Endothelial cell (in vitro differentiated cells): ENCODE measurements at regions not wholly inside any gene's neighbourhood (a gene's known extent, or its start where the extent isn't known, plus 50 kb on each side); places are given as distances from the start of the nearest gene placed in this dataset.

Experiments
- DNase-seq: peaks from one replicate; pipeline ENCODE4 v3.0.0; 2021; ENCODE audit warnings: low spot score
- H3K27ac Mint-ChIP-seq: one replicate; pipeline ENCODE4 v1.8.0; 2021; ENCODE audit warnings: mixed read lengths, inconsistent platforms; ENCODE audit not compliant: unreplicated experiment
- H3K27me3 Mint-ChIP-seq: one replicate; pipeline ENCODE4 v1.8.0; 2021; ENCODE audit warnings: mild to moderate bottlenecking, moderate library complexity, mixed read lengths, inconsistent platforms; ENCODE audit not compliant: unreplicated experiment
- H3K36me3 Mint-ChIP-seq: one replicate; pipeline ENCODE4 v1.8.0; 2021; ENCODE audit warnings: mild to moderate bottlenecking, low read depth, mixed read lengths, inconsistent platforms; ENCODE audit not compliant: unreplicated experiment
- H3K4me1 Mint-ChIP-seq: one replicate; pipeline ENCODE4 v1.8.0; 2021; ENCODE audit warnings: mild to moderate bottlenecking, mixed read lengths, inconsistent platforms; ENCODE audit not compliant: unreplicated experiment
- H3K4me3 Mint-ChIP-seq: one replicate; pipeline ENCODE4 v1.8.0; 2021; ENCODE audit warnings: mild to moderate bottlenecking, mixed read lengths, inconsistent platforms; ENCODE audit not compliant: unreplicated experiment
- H3K9me3 Mint-ChIP-seq: one replicate; pipeline ENCODE4 v1.8.0; 2021; ENCODE audit warnings: mixed read lengths, inconsistent platforms; ENCODE audit not compliant: unreplicated experiment
- TF ChIP-seq, protein P1 (sequence below): fragments of 200-600 bp; sonication (generic); IDR thresholded peaks from one replicate; pipeline ENCODE4 v1.5.0; 2021; ENCODE audit warnings: antibody characterized with exemption; ENCODE audit not compliant: unreplicated experiment

DNA sequence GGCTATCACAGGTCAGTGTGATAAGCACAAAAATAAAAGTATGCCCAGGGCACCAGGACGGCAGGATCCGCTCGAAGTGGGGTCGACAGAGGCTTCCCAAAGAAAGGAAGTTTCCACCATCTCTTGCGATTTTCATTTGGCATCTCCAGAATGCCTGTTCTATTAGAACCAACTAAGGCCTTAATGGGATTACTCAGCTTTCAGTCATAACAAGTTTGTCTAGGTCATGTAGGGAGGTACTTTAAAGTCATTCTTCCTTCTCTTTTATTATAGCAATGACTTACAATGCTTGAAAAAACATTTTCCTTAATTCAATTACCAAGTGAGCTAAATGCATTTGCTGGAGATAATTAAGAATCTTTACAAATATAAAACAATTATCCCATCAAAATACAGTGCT is 83.6 kb upstream of the DIO3 start:
- Mint-ChIP-seq H3K27me3 (peaks cover 4% of the 10 kb centered on the region), H3K4me1 (no peaks in the 10 kb centered on the region), H3K36me3 (no peaks in the 10 kb centered on the region), H3K4me3 (no peak overlapping the region), H3K27ac (no peak overlapping the region), H3K9me3 (no peaks in the 10 kb centered on the region)
- no peak for DNase-seq
- TF ChIP-seq, protein P1, sequence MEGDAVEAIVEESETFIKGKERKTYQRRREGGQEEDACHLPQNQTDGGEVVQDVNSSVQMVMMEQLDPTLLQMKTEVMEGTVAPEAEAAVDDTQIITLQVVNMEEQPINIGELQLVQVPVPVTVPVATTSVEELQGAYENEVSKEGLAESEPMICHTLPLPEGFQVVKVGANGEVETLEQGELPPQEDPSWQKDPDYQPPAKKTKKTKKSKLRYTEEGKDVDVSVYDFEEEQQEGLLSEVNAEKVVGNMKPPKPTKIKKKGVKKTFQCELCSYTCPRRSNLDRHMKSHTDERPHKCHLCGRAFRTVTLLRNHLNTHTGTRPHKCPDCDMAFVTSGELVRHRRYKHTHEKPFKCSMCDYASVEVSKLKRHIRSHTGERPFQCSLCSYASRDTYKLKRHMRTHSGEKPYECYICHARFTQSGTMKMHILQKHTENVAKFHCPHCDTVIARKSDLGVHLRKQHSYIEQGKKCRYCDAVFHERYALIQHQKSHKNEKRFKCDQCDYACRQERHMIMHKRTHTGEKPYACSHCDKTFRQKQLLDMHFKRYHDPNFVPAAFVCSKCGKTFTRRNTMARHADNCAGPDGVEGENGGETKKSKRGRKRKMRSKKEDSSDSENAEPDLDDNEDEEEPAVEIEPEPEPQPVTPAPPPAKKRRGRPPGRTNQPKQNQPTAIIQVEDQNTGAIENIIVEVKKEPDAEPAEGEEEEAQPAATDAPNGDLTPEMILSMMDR = no peak

DNA sequence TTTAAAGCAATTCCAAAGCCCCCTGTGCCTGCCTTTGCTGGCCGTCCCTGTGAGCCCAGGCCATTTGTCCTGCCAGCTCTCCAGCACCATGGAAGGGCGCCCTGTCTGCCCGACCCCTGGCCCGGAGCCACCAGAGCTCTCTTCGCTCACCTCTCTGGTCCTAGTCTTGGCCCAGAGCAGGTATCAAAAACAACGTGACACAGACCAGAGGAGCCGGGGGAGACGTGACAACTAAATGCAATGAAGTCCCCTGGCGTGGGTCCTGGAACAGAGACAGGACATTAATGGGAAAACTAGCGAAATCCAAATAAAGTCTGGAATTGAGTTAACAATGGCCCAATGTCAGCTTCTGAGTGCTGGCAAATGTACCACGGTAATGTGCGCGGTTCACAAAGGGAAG is 83.2 kb upstream of the DIO3 start:
- no peaks in the 10 kb centered on the region for H3K4me1 Mint-ChIP-seq
- H3K27ac Mint-ChIP-seq = no peak overlapping the region
- peaks cover 4% of the 10 kb centered on the region for H3K27me3 Mint-ChIP-seq
- H3K36me3 Mint-ChIP-seq = no peaks in the 10 kb centered on the region
- TF ChIP-seq, protein P1 = no peak
- H3K4me3 Mint-ChIP-seq = no peak overlapping the region
- no peaks in the 10 kb centered on the region for H3K9me3 Mint-ChIP-seq
- DNase-seq = no peak

DNA sequence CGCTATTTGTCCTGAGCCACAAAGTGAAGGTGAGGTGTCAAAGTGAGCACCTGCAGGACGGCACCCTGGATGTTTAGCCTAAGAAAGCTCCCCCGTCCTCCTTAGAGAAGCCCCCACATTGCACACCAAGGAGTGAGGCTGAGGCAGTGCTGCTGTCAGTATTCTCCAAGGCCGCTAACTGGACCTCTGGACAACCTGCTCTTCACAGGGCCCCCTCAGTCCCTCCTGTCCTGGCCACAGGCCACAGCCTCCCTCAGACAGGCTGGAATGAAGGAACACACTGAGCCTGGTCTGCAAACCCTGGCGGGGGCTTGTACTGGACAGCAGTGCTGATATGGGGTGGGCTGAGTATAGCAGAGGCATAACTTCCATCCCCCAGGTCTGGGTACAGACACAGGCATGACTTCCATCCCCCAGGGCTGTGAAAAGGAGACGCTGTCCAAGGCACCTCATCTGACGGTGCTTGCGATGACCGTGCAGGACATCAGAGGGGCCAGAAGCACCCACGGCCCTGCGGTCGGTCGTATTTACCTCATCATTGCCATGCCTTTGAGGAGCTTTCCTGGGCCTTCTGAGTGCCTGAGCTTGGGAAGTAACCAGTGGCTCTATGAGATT is 82.4 kb upstream of the DIO3 start:
- Mint-ChIP-seq H3K9me3 (no peaks in the 10 kb centered on the region), H3K4me1 (no peaks in the 10 kb centered on the region), H3K27me3 (peaks cover 4% of the 10 kb centered on the region), H3K36me3 (no peaks in the 10 kb centered on the region), H3K4me3 (no peak overlapping the region), H3K27ac (no peak overlapping the region)
- TF ChIP-seq, protein P1 = no peak
- DNase-seq = no peak

DNA sequence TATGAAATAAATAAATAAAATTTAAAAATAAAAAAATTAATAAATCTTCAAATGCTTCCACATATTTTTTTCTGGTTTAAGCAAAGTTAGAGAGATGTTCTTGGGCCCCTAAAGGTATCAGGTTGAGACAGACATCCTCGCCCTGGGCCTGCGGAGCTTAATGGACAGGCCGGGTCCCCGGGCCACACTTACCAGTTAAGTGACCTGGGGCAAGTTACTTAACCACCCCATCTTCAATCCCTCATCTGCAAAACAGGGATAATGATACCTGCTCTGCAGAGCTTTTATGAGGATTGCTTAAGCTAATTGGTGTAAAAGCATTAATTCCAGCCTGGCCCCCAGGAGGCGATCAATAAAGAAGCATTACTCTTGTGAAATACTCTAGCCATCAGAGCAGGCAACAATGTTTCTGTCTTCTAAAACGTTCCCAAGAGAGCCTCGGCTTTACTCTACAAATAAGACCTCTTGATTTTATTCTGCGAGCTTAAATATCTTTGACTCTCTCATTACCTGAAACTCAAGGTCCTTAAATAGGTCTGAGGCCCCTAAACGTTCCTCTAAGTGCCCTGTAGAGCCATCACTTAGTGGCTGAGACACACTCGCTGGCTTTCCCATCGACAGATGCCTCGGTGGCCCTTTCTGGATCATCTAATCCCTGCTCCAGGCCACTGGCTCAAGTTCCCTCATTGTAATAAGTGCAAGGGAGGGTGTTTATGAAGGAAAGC is 81.1 kb upstream of the DIO3 start:
- TF ChIP-seq, protein P1 = no peak
- peaks cover 4% of the 10 kb centered on the region for H3K27me3 Mint-ChIP-seq
- H3K36me3 Mint-ChIP-seq = no peaks in the 10 kb centered on the region
- H3K4me1 Mint-ChIP-seq = no peaks in the 10 kb centered on the region
- no peak overlapping the region for H3K27ac Mint-ChIP-seq
- H3K9me3 Mint-ChIP-seq = no peaks in the 10 kb centered on the region
- DNase-seq = no peak
- H3K4me3 Mint-ChIP-seq = no peak overlapping the region

- Mint-ChIP-seq H3K27ac (no peak overlapping the region), H3K27me3 (peaks cover 4% of the 10 kb centered on the region), H3K4me1 (no peaks in the 10 kb centered on the region), H3K4me3 (no peak overlapping the region), H3K36me3 (no peaks in the 10 kb centered on the region), H3K9me3 (no peaks in the 10 kb centered on the region)
- TF ChIP-seq, protein P1 = no peak
- DNase-seq = no peak
Observed at GRCh38 chr14:101480747-101481530, 80.4 kb upstream of the DIO3 start.
